ENCODE measurements at regions not wholly inside any gene's neighbourhood (a gene's known extent, or its start where the extent isn't known, plus 50 kb on each side); places are given as distances from the start of the nearest gene placed in this dataset.

GRCh38 chr9:26735160-26735559, 157.4 kb downstream of the CAAP1 start:
- DNase-seq: no peak

- DNase-seq: no peak
Observed at GRCh38 chr9:26729187-26729586, 163.4 kb downstream of the CAAP1 start.

- DNase-seq: no peak
Observed at GRCh38 chr9:26727471-26727870, 165.1 kb downstream of the CAAP1 start.

- DNase-seq: no peak
Observed at GRCh38 chr9:26725573-26725972, 167.0 kb downstream of the CAAP1 start.

- DNase-seq: peak; percentile 1
Observed at GRCh38 chr9:26723486-26723885, 169.1 kb downstream of the CAAP1 start.

GRCh38 chr9:26722755-26723154, 169.8 kb downstream of the CAAP1 start:
- DNase-seq: no peak

GRCh38 chr9:26710008-26710407, 182.6 kb downstream of the CAAP1 start:
- no peak for DNase-seq

- DNase-seq: no peak
Observed at GRCh38 chr9:26706223-26706622, 186.4 kb downstream of the CAAP1 start.

GRCh38 chr9:26695298-26695622, 197.3 kb downstream of the CAAP1 start:
- no peak for DNase-seq

- no peak for DNase-seq
Observed at GRCh38 chr9:26694381-26695297, 198.0 kb downstream of the CAAP1 start.

- no peak for DNase-seq
Observed at GRCh38 chr9:26689041-26689440, 203.6 kb downstream of the CAAP1 start.

- DNase-seq: no peak
Observed at GRCh38 chr9:26687421-26687820, 205.2 kb downstream of the CAAP1 start.

GRCh38 chr9:26685818-26686217, 206.8 kb downstream of the CAAP1 start:
- DNase-seq: no peak

GRCh38 chr9:26684029-26684428, 208.6 kb downstream of the CAAP1 start:
- no peak for DNase-seq

GRCh38 chr9:26682796-26683496, 209.7 kb downstream of the CAAP1 start:
- DNase-seq: no peak

- DNase-seq: no peak
Observed at GRCh38 chr9:26682041-26682440, 210.6 kb downstream of the CAAP1 start.

GRCh38 chr9:26677965-26678706, 214.5 kb downstream of the CAAP1 start:
- no peak for DNase-seq

- DNase-seq: no peak
Observed at GRCh38 chr9:26675035-26675434, 217.6 kb downstream of the CAAP1 start.

GRCh38 chr9:26673261-26673660, 219.3 kb downstream of the CAAP1 start:
- DNase-seq: no peak

GRCh38 chr9:26669701-26670670, 222.6 kb downstream of the CAAP1 start:
- no peak for DNase-seq

GRCh38 chr9:26667882-26668281, 224.7 kb downstream of the CAAP1 start:
- no peak for DNase-seq

- no peak for DNase-seq
Observed at GRCh38 chr9:26665666-26666065, 226.9 kb downstream of the CAAP1 start.

Data from NCI-H345 (cell line).